ENCODE measurements at regions not wholly inside any gene's neighbourhood (a gene's known extent, or its start where the extent isn't known, plus 50 kb on each side); places are given as distances from the start of the nearest gene placed in this dataset.

GRCh38 chrX:40150503-40150902 is 52.7 kb upstream of the BCOR start:
- TF ChIP-seq POLR2AphosphoS5 (IDR thresholded peaks at IDR 0.05; ENCODE audit: low read depth) (no peak), CTCF (IDR thresholded peaks at IDR 0.05; ENCODE audit: insufficient read depth, low read length) (no peak), SPI1 (IDR thresholded peaks at IDR 0.05; ENCODE audit: borderline replicate concordance, low read depth) (no peak), REST (IDR thresholded peaks at IDR 0.05; ENCODE audit: insufficient replicate concordance, low read depth) (no peak)
